ENCODE measurements at regions not wholly inside any gene's neighbourhood (a gene's known extent, or its start where the extent isn't known, plus 50 kb on each side); places are given as distances from the start of the nearest gene placed in this dataset.

- Histone ChIP-seq H3K27ac (no peak overlapping the region), H3K36me3 (ENCODE audit: control insufficient read depth, insufficient read depth, low read length) (no peaks in the 10 kb centered on the region), H3K4me2 (ENCODE audit: low read length) (no peak overlapping the region), H2AFZ (no peak overlapping the region), H3K79me2 (no peaks in the 10 kb centered on the region), H3K4me3 (ENCODE audit: low read depth, low read length) (no peak overlapping the region), H3K4me1 (no peaks in the 10 kb centered on the region), H3K9ac (no peak overlapping the region), H3K9me3 (ENCODE audit: control insufficient read depth, low read length) (no peaks in the 10 kb centered on the region), H3K27me3 (ENCODE audit: control insufficient read depth, insufficient read depth, low read length) (no peaks in the 10 kb centered on the region)
- no peak for TF ChIP-seq CTCF (IDR thresholded peaks at IDR 0.05)
Measured at GRCh38 chr16:77624085-77624484, 98.2 kb upstream of the NUDT7 start.

DNA sequence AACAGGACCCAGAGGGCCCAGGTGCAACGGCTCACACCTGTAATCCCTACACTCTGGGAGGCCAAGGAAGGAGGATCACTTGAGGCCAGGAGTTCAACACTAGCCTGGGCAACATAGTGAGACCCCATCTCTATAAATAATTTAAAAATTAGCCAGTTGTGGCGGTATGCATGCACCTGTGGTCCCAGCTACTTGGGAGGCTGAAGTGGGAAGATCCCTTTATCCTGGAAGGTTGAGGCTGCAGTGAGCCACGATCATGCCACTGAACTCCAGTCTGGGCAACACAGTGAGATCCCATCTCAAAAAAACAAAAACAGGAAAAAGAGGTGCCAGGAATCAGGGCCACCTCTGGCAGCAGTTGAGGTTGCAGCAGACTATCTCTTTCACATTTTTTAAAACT is 85.7 kb upstream of the NUDT7 start:
- H3K9ac ChIP-seq = no peak overlapping the region
- H3K4me3 ChIP-seq (ENCODE audit: low read depth, low read length) = no peak overlapping the region
- H3K27me3 ChIP-seq (ENCODE audit: control insufficient read depth, insufficient read depth, low read length) = no peaks in the 10 kb centered on the region
- no peak for TF ChIP-seq CTCF (IDR thresholded peaks at IDR 0.05)
- H3K27ac ChIP-seq = no peak overlapping the region
- H2AFZ ChIP-seq = no peak overlapping the region
- no peaks in the 10 kb centered on the region for H3K9me3 ChIP-seq (ENCODE audit: control insufficient read depth, low read length)
- H3K36me3 ChIP-seq (ENCODE audit: control insufficient read depth, insufficient read depth, low read length) = no peaks in the 10 kb centered on the region
- H3K4me1 ChIP-seq = peaks cover 13% of the 10 kb centered on the region
- no peaks in the 10 kb centered on the region for H3K79me2 ChIP-seq
- peak overlapping the region; percentile 46 for H3K4me2 ChIP-seq (ENCODE audit: low read length)

GRCh38 chr16:77637940-77638339 is 84.4 kb upstream of the NUDT7 start:
- H3K9ac ChIP-seq = no peak overlapping the region
- H3K27ac ChIP-seq = no peak overlapping the region
- no peak for TF ChIP-seq CTCF (IDR thresholded peaks at IDR 0.05)
- H3K79me2 ChIP-seq = no peaks in the 10 kb centered on the region
- H3K27me3 ChIP-seq (ENCODE audit: control insufficient read depth, insufficient read depth, low read length) = no peaks in the 10 kb centered on the region
- peak overlapping the region; percentile 30 for H2AFZ ChIP-seq
- peak overlapping the region; percentile 64 for H3K4me2 ChIP-seq (ENCODE audit: low read length)
- peak overlapping the region; percentile 33 for H3K4me3 ChIP-seq (ENCODE audit: low read depth, low read length)
- no peaks in the 10 kb centered on the region for H3K9me3 ChIP-seq (ENCODE audit: control insufficient read depth, low read length)
- peaks cover 13% of the 10 kb centered on the region for H3K4me1 ChIP-seq
- no peaks in the 10 kb centered on the region for H3K36me3 ChIP-seq (ENCODE audit: control insufficient read depth, insufficient read depth, low read length)

DNA sequence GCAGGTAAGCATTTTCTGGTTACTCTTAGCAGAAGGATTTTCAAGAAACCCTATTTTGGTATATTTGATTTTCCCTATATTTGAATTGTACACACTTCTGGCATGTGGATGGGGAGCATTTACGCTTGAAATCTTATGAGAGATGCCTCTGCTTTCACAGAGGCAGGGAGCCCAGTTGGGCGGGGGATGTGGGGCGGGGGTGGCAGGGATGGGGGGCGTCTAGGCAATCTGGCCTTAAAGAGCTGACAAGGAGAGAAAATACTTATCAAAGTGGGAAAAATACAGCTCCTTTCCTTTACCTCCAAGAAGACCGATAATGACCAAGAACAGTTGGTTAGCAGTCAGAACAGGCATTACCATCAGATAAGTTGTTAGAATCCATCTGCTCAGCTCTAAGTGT is 79.1 kb upstream of the NUDT7 start:
- Histone ChIP-seq H3K79me2 (no peaks in the 10 kb centered on the region), H3K4me1 (peaks cover 6% of the 10 kb centered on the region), H3K36me3 (ENCODE audit: control insufficient read depth, insufficient read depth, low read length) (no peaks in the 10 kb centered on the region), H3K27ac (no peak overlapping the region), H3K9me3 (ENCODE audit: control insufficient read depth, low read length) (no peaks in the 10 kb centered on the region), H3K27me3 (ENCODE audit: control insufficient read depth, insufficient read depth, low read length) (no peaks in the 10 kb centered on the region), H3K4me2 (ENCODE audit: low read length) (peak overlapping the region; percentile 21), H3K4me3 (ENCODE audit: low read depth, low read length) (no peak overlapping the region), H2AFZ (no peak overlapping the region), H3K9ac (no peak overlapping the region)
- no peak for TF ChIP-seq CTCF (IDR thresholded peaks at IDR 0.05)

DNA sequence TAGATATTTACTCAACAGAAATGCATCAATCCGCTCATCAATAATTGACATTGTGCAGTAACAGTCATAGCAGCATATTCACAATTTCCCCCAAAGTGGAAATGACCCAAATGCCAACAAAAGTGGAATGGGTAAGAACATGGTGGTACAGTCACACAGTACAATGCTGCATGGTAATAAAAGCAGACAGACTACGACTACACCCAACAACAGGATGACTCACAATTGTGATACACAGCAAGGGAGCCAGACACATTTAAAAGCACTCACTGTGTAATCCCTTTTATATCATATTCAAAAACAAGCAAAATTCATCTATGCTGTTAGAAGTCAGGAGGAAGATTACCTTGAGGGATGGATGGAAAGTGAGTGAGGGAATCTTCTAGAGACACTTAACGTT is 76.5 kb upstream of the NUDT7 start:
- no peak for TF ChIP-seq CTCF (IDR thresholded peaks at IDR 0.05)
- Histone ChIP-seq H3K9ac (no peak overlapping the region), H3K27ac (no peak overlapping the region), H2AFZ (no peak overlapping the region), H3K36me3 (ENCODE audit: control insufficient read depth, insufficient read depth, low read length) (no peaks in the 10 kb centered on the region), H3K4me3 (ENCODE audit: low read depth, low read length) (no peak overlapping the region), H3K27me3 (ENCODE audit: control insufficient read depth, insufficient read depth, low read length) (no peaks in the 10 kb centered on the region), H3K4me2 (ENCODE audit: low read length) (no peak overlapping the region), H3K9me3 (ENCODE audit: control insufficient read depth, low read length) (no peaks in the 10 kb centered on the region), H3K4me1 (no peaks in the 10 kb centered on the region), H3K79me2 (no peaks in the 10 kb centered on the region)
